ENCODE measurements at regions not wholly inside any gene's neighbourhood (a gene's known extent, or its start where the extent isn't known, plus 50 kb on each side); places are given as distances from the start of the nearest gene placed in this dataset.

DNA sequence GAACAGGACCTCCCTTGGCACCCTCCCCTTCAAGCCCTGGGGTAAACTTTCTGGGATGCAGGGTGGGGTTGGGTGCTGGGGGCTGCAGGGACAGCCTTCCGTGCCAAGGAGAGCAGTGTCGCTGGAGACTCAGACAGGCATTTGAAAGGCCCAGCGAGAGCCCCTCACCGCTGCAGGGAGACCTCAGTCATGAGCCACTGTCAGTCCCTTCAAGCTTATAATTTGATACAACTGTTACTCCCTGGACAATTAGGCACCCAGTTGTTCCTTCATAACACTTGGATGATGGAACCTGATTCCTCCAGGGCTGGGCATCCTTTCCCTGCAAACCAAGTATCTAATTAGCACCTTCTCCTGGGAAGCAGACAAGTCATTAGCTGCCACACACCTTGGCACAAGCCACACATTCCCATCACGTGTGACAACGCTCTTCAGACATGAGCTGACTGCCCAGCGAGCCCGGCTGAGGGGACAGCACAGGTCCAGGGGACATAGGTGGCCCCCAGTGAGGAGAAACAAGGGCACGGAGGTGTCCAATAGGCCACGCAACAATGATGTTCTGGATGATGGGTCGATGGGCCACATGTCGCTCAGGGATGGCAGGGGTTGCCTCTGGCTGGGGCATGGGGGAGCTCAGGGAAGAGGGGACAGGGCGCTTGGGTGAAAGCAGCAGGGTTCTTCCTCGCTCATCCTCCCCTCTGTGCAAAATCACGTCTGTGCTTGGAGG lies 59.6 kb downstream of the KCNF1 start:
- H3K4ac ChIP-seq (ENCODE audit: low read depth, low read length), result no peak overlapping the region
- no peak overlapping the region for H4K5ac ChIP-seq (ENCODE audit: low read length)
- H3K4me3 ChIP-seq (ENCODE audit: low read length), result no peak overlapping the region
- H3K27ac ChIP-seq (ENCODE audit: low read depth, low read length), result no peak overlapping the region
- H3K4me2 ChIP-seq (ENCODE audit: low read length), result no peak overlapping the region
- no CpG with 5 or more reads among the region's 15 CpGs for WGBS (ENCODE audit: extremely low coverage, insufficient coverage, low lambda C conversion rate)
- H3K56ac ChIP-seq (ENCODE audit: low read length), result no peak overlapping the region
- no peak overlapping the region for H3K18ac ChIP-seq (ENCODE audit: low read length)
- no peak overlapping the region for H2BK5ac ChIP-seq (ENCODE audit: low read length)
- H3K23ac ChIP-seq (ENCODE audit: low read length), result no peak overlapping the region
- no peak overlapping the region for H4K8ac ChIP-seq (ENCODE audit: low read depth, low read length)
- no peaks in the 10 kb centered on the region for H3K36me3 ChIP-seq (ENCODE audit: control insufficient read depth, insufficient read depth, low read length)
- H3K79me1 ChIP-seq (ENCODE audit: low read length), result no peaks in the 10 kb centered on the region
- no peak overlapping the region for H2AK5ac ChIP-seq (ENCODE audit: low read length)
- no peak overlapping the region for H3K9ac ChIP-seq (ENCODE audit: low read length)
- no peak overlapping the region for H2BK120ac ChIP-seq (ENCODE audit: low read depth, low read length)
- H2BK15ac ChIP-seq (replicated peaks; ENCODE audit: low read depth), result no peak overlapping the region
- H3K27me3 ChIP-seq (ENCODE audit: insufficient read depth, low read length, poor library complexity), result no peaks in the 10 kb centered on the region
- DNase-seq, result no peak
- no peaks in the 10 kb centered on the region for H3K4me1 ChIP-seq (ENCODE audit: control insufficient read depth, low read depth, low read length)
- no peaks in the 10 kb centered on the region for H3K79me2 ChIP-seq (ENCODE audit: control insufficient read depth, insufficient read depth, low read length)

DNA sequence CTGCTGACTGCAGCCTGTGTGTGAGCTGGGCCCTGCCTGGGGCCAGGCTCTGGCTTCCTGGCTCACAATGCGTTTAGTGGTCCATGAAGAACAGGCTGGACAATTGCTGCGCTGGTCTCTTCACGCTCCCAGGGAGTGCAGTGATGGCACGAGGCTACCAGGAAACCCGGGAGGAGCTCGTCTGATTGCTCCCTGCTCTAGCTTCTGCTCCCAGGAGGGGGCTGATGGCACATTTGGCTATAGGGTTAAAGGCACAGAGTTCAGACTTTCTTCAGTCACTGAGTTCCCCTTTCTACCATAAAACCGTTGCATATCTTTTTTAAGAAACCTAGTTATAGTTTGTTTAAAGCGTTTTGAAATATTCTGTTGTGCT lies 60.1 kb downstream of the KCNF1 start:
- WGBS (ENCODE audit: extremely low coverage, insufficient coverage, low lambda C conversion rate), result no CpG with 5 or more reads among the region's 8 CpGs
- Histone ChIP-seq H2BK15ac (replicated peaks; ENCODE audit: low read depth) (no peak overlapping the region), H4K8ac (ENCODE audit: low read depth, low read length) (no peak overlapping the region), H2BK120ac (ENCODE audit: low read depth, low read length) (no peak overlapping the region), H3K18ac (ENCODE audit: low read length) (no peak overlapping the region), H3K4me2 (ENCODE audit: low read length) (no peak overlapping the region), H3K4me1 (ENCODE audit: control insufficient read depth, low read depth, low read length) (no peaks in the 10 kb centered on the region), H3K4me3 (ENCODE audit: low read length) (no peak overlapping the region), H3K79me2 (ENCODE audit: control insufficient read depth, insufficient read depth, low read length) (no peaks in the 10 kb centered on the region), H3K56ac (ENCODE audit: low read length) (no peak overlapping the region), H2AK5ac (ENCODE audit: low read length) (no peak overlapping the region), H3K23ac (ENCODE audit: low read length) (no peak overlapping the region), H3K27ac (ENCODE audit: low read depth, low read length) (no peak overlapping the region), H3K27me3 (ENCODE audit: insufficient read depth, low read length, poor library complexity) (no peaks in the 10 kb centered on the region), H2BK5ac (ENCODE audit: low read length) (no peak overlapping the region), H3K79me1 (ENCODE audit: low read length) (no peaks in the 10 kb centered on the region), H4K5ac (ENCODE audit: low read length) (no peak overlapping the region), H3K9ac (ENCODE audit: low read length) (no peak overlapping the region), H3K4ac (ENCODE audit: low read depth, low read length) (no peak overlapping the region), H3K36me3 (ENCODE audit: control insufficient read depth, insufficient read depth, low read length) (no peaks in the 10 kb centered on the region)
- no peak for DNase-seq

DNA sequence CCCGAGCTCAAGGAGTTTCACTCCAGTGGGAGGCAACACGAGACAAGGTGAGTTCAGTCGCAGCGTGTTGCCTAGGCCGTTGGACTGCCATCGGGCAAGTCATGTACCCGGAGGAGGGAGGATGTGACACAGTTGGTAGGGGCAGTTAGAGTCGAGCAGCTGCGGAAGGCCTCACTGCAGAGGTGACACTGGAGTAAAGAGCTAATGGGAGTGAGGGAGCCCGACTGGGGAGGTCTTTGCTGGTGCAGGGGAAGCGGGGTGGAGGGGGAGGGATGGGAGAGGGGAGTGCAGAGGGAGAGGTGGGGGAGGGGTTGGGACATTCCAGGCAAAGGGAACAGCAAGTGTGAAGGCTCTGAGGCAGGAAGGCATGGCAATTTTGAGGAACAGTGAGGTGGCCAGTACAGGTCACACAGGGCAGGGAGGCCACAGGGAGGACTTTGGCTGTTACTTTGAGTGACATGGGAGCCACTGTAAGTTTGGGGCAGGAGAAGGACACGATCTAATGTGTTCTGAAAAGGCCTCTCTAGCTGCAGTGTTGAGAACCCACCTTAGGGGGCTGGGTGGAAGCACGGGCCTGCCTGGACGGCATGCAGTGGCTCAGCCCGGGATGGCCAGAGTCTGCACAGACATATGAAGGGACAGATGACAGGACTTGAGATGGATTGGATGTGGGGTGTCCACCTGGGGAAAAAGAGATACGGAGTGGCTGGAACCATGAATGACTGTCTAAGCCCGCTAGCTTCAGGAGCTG lies 61.1 kb downstream of the KCNF1 start:
- Histone ChIP-seq H3K4me2 (ENCODE audit: low read length) (no peak overlapping the region), H3K79me2 (ENCODE audit: control insufficient read depth, insufficient read depth, low read length) (no peaks in the 10 kb centered on the region), H3K36me3 (ENCODE audit: control insufficient read depth, insufficient read depth, low read length) (no peaks in the 10 kb centered on the region), H3K27me3 (ENCODE audit: insufficient read depth, low read length, poor library complexity) (no peaks in the 10 kb centered on the region), H3K23ac (ENCODE audit: low read length) (no peak overlapping the region), H3K56ac (ENCODE audit: low read length) (no peak overlapping the region), H4K8ac (ENCODE audit: low read depth, low read length) (no peak overlapping the region), H2AK5ac (ENCODE audit: low read length) (no peak overlapping the region), H3K79me1 (ENCODE audit: low read length) (no peaks in the 10 kb centered on the region), H3K4ac (ENCODE audit: low read depth, low read length) (no peak overlapping the region), H2BK5ac (ENCODE audit: low read length) (no peak overlapping the region), H3K27ac (ENCODE audit: low read depth, low read length) (no peak overlapping the region), H3K18ac (ENCODE audit: low read length) (no peak overlapping the region), H3K9ac (ENCODE audit: low read length) (no peak overlapping the region), H2BK120ac (ENCODE audit: low read depth, low read length) (no peak overlapping the region), H4K5ac (ENCODE audit: low read length) (no peak overlapping the region), H2BK15ac (replicated peaks; ENCODE audit: low read depth) (no peak overlapping the region), H3K4me3 (ENCODE audit: low read length) (no peak overlapping the region), H3K4me1 (ENCODE audit: control insufficient read depth, low read depth, low read length) (no peaks in the 10 kb centered on the region)
- no CpG with 5 or more reads among the region's 17 CpGs for WGBS (ENCODE audit: extremely low coverage, insufficient coverage, low lambda C conversion rate)
- DNase-seq, result no peak

DNA sequence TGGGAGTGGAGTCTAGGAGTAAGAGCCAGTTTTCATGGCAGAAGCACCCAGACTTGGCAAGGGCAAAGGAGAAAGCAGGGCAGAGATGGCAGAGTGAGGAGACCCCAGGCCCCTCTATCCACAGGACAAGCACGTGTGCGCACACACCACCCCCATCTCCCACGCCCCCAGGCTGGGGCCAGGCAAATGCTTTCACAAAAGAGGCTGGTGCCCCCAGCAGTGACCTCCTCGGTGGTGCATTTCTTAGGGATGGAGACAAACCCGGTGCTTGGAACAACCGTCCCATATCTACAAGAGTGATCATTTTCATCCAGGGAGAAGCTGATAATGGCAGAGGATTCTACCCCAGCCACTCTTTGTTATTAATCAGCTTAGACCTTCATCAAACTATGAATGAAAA lies 62.0 kb downstream of the KCNF1 start:
- Histone ChIP-seq H2BK5ac (ENCODE audit: low read length) (no peak overlapping the region), H3K27ac (ENCODE audit: low read depth, low read length) (no peak overlapping the region), H3K27me3 (ENCODE audit: insufficient read depth, low read length, poor library complexity) (no peaks in the 10 kb centered on the region)

DNA sequence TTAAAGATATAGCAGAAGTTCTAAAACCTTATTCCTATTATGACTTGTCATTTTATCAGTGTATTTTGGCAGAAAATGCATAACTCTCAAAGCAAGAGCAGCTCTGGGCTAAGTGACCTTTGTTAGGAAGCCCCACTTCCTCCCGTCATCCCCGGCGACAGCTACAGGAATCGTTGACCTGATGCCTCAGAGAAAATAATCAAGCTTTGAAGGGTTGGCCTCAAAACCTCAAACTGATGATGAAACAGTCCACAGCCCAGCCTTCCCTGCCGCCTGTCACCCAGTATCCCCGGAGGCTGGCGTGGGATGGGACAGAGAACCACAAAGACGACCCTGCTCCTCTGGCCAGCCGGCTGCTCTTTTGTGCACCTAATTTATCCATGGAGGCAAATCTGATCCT lies 65.3 kb downstream of the KCNF1 start:
- Histone ChIP-seq H4K5ac (ENCODE audit: low read length) (no peak overlapping the region), H3K9ac (ENCODE audit: low read length) (no peak overlapping the region), H3K4ac (ENCODE audit: low read depth, low read length) (no peak overlapping the region), H3K27me3 (ENCODE audit: insufficient read depth, low read length, poor library complexity) (no peaks in the 10 kb centered on the region), H2BK120ac (ENCODE audit: low read depth, low read length) (no peak overlapping the region), H3K4me2 (ENCODE audit: low read length) (no peak overlapping the region), H3K36me3 (ENCODE audit: control insufficient read depth, insufficient read depth, low read length) (no peaks in the 10 kb centered on the region), H3K56ac (ENCODE audit: low read length) (no peak overlapping the region), H3K79me2 (ENCODE audit: control insufficient read depth, insufficient read depth, low read length) (no peaks in the 10 kb centered on the region), H3K4me1 (ENCODE audit: control insufficient read depth, low read depth, low read length) (no peaks in the 10 kb centered on the region), H2BK15ac (replicated peaks; ENCODE audit: low read depth) (no peak overlapping the region), H3K4me3 (ENCODE audit: low read length) (no peak overlapping the region), H3K23ac (ENCODE audit: low read length) (no peak overlapping the region), H2BK5ac (ENCODE audit: low read length) (no peak overlapping the region), H2AK5ac (ENCODE audit: low read length) (no peak overlapping the region), H3K79me1 (ENCODE audit: low read length) (no peaks in the 10 kb centered on the region), H3K18ac (ENCODE audit: low read length) (no peak overlapping the region), H4K8ac (ENCODE audit: low read depth, low read length) (no peak overlapping the region), H3K27ac (ENCODE audit: low read depth, low read length) (no peak overlapping the region)
- DNase-seq, result no peak
- no CpG with 5 or more reads among the region's 9 CpGs for WGBS (ENCODE audit: extremely low coverage, insufficient coverage, low lambda C conversion rate)

More for the DNA sequence above, 62.0 kb downstream of the KCNF1 start:
- Histone ChIP-seq H3K79me1 (ENCODE audit: low read length) (no peaks in the 10 kb centered on the region), H2BK120ac (ENCODE audit: low read depth, low read length) (no peak overlapping the region), H4K5ac (ENCODE audit: low read length) (no peak overlapping the region), H3K4me1 (ENCODE audit: control insufficient read depth, low read depth, low read length) (no peaks in the 10 kb centered on the region), H3K9ac (ENCODE audit: low read length) (no peak overlapping the region), H3K56ac (ENCODE audit: low read length) (no peak overlapping the region), H3K36me3 (ENCODE audit: control insufficient read depth, insufficient read depth, low read length) (no peaks in the 10 kb centered on the region), H2AK5ac (ENCODE audit: low read length) (no peak overlapping the region), H3K4me3 (ENCODE audit: low read length) (no peak overlapping the region), H3K23ac (ENCODE audit: low read length) (no peak overlapping the region), H3K4ac (ENCODE audit: low read depth, low read length) (no peak overlapping the region), H4K8ac (ENCODE audit: low read depth, low read length) (no peak overlapping the region), H3K18ac (ENCODE audit: low read length) (no peak overlapping the region), H3K79me2 (ENCODE audit: control insufficient read depth, insufficient read depth, low read length) (no peaks in the 10 kb centered on the region), H3K4me2 (ENCODE audit: low read length) (no peak overlapping the region), H2BK15ac (replicated peaks; ENCODE audit: low read depth) (no peak overlapping the region)
- DNase-seq, result no peak
- no CpG with 5 or more reads among the region's 6 CpGs for WGBS (ENCODE audit: extremely low coverage, insufficient coverage, low lambda C conversion rate)
